22Rv1 (cell line): ENCODE measurements at regions not wholly inside any gene's neighbourhood (a gene's known extent, or its start where the extent isn't known, plus 50 kb on each side); places are given as distances from the start of the nearest gene placed in this dataset.

Experiments used
- CTCF ChIP-seq: fragments of 450-650 bp; IDR thresholded peaks from 2 replicates; pipeline ENCODE4 v1.5.1; 2017; ENCODE audit warnings: mild to moderate bottlenecking
- ZFX ChIP-seq: fragments of 450-650 bp; IDR thresholded peaks from 2 replicates; pipeline ENCODE4 v1.6.1; 2017; ENCODE audit warnings: antibody characterized with exemption, borderline replicate concordance

- TF ChIP-seq CTCF (no peak), ZFX (no peak)
Measured at GRCh38 chr1:217141711-217142110, 418.5 kb upstream of the ESRRG start.
